Erythroblast (primary cell): ENCODE measurements at regions not wholly inside any gene's neighbourhood (a gene's known extent, or its start where the extent isn't known, plus 50 kb on each side); places are given as distances from the start of the nearest gene placed in this dataset.

Experiments used
- GATA1 ChIP-seq: IDR thresholded peaks from 2 replicates; pipeline ENCODE4 v1.6.1; 2011; ENCODE audit warnings: low read depth, mild to moderate bottlenecking, control low read depth, low read length, moderate library complexity
- POLR2A ChIP-seq: IDR thresholded peaks from 2 replicates; pipeline ENCODE4 v1.6.1; 2011; ENCODE audit warnings: mild to moderate bottlenecking, low read length

DNA sequence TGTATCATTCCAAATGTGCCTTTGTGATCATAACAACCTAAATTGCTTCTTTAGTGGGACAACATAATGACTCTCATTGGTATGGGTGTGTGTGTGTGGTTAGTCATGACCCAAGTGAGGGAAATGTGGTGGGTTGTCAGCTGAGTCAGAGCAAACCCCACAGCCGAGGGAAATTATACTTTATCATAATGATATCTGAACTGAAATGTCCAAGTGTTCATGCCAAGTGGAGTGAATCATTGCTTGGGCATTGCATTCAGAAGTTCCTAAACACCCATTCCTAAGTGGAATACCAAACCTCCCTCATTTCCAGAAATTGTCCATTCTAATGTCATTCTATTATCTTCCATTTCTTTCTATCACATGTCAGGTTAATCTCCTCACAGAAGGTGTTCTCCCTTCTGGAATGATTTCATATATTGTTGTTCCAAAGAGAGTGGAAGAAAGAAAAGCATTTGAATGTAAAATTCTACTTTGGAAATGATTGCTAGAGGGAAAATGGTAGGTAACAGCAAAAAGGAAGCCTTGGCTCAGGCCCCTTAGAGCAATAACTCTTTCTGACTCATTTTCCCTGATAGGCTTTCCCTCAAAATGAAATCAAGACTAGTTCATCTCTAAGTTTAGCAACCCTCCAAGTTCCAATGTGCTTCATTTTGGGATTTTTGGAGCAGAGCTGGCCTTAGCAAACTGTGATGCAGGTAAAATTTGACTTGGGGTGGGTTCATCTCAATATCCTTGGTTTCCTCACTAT is 230.7 kb upstream of the KCNIP4 start:
- TF ChIP-seq POLR2A (no peak), GATA1 (no peak)
